ENCODE measurements at regions not wholly inside any gene's neighbourhood (a gene's known extent, or its start where the extent isn't known, plus 50 kb on each side); places are given as distances from the start of the nearest gene placed in this dataset.

DNA sequence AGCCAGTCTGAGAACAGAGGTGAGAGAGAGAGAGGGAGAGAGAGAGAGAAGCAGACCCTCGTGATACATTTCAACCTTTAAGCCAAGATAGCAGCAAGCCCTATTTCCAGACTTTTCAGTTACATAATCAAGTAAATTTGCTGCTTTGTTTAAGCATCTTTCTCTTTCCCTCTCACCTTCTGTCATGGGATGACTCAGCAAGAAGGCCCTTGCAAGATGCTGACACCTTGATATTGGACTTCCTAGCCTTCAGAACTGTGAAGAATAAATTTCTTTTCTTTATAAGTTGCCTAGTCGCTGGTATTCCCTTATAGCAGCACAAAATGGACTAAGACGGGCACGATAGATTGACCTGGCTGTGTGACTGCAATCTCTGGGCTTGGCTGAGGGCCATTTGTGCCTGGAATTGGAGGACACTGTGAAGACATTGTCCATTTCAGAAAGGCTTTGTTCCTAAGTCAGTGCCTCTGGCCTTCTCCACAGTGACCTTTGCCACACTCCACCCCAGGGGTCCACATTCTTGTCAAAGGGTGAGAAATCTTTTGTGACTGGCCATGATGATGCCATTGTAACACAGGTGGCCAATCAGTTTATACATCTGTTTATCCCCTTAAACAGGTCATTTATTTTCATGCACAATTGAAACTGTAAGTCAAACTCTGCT, 51.3 kb upstream of the ITSN2 start:
- Histone ChIP-seq H3K9ac (no peak overlapping the region), H2AFZ (no peak overlapping the region), H3K9me3 (ENCODE audit: control insufficient read depth, low read length) (no peaks in the 10 kb centered on the region), H3K27me3 (ENCODE audit: control insufficient read depth, insufficient read depth, low read length) (no peaks in the 10 kb centered on the region), H3K4me3 (ENCODE audit: low read depth, low read length) (no peak overlapping the region), H3K27ac (no peak overlapping the region), H3K36me3 (ENCODE audit: control insufficient read depth, insufficient read depth, low read length) (no peaks in the 10 kb centered on the region), H3K79me2 (no peaks in the 10 kb centered on the region), H3K4me1 (no peaks in the 10 kb centered on the region), H3K4me2 (ENCODE audit: low read length) (no peak overlapping the region)
- TF ChIP-seq CTCF (IDR thresholded peaks at IDR 0.05): no peak

DNA sequence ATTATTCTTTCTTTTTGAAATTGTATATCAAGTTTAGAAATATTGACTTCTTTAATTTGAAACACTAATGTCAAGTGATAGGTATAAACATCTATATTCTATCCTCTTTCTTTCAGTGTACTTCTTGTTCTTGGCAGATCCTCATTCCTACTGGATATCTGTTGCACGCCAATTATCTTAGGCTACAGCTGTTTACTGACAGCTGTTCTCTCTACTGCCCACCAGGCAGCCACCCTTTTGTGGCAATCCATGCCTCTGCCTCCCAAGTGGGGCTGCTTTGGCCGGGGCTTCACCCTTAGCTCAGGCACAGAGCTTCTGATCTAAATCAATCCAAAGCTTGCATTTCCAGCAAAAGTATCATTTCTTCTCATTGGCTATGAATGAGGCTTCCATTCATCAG, 50.6 kb upstream of the ITSN2 start:
- no peak overlapping the region for H3K4me2 ChIP-seq (ENCODE audit: low read length)
- no peak for TF ChIP-seq CTCF (IDR thresholded peaks at IDR 0.05)
- no peaks in the 10 kb centered on the region for H3K4me1 ChIP-seq
- no peak overlapping the region for H3K27ac ChIP-seq
- H3K9ac ChIP-seq: no peak overlapping the region
- H3K79me2 ChIP-seq: no peaks in the 10 kb centered on the region
- H3K4me3 ChIP-seq (ENCODE audit: low read depth, low read length): no peak overlapping the region
- H2AFZ ChIP-seq: no peak overlapping the region
- H3K9me3 ChIP-seq (ENCODE audit: control insufficient read depth, low read length): no peaks in the 10 kb centered on the region
- H3K36me3 ChIP-seq (ENCODE audit: control insufficient read depth, insufficient read depth, low read length): no peaks in the 10 kb centered on the region
- H3K27me3 ChIP-seq (ENCODE audit: control insufficient read depth, insufficient read depth, low read length): no peaks in the 10 kb centered on the region

DNA sequence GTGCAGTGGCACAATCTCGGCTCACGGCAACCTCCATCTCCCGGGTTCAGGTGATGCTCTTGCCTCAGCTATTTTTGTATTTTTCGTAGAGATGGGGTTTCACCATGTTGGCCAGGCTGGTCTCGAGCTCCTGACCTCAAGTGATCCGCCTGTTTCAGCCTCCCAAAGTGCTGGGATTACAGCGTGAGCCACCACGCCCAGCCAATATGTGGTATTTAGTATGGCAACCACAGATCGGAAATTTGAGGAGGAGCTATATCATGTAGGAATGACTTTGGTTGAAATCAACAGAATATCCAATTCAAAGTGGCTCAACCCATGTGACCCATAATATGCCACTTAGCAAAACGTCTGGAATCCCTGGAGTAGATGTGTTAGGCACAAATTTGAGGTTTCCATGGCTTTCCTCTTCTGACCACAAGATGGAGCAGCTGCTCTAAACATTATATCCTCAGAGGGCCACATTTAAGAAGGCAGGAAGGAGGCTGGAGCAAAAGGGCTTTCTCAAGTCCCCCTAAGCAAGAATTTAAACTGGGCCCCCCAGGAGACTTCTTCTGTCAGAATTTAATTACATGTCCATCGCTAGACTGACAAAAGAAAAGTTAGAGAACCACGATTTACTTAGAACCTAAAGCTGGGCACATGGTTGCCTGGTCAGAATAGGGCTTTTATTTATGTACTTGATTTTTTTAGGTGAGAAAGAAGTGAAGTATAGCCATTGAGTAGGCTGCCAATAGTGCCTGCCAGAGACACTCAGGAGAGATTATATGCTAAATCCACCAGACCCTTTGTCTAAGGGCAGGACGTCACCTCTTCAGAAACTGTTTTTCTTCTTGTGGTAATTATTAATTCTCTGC, 49.6 kb upstream of the ITSN2 start:
- no peak overlapping the region for H2AFZ ChIP-seq
- no peaks in the 10 kb centered on the region for H3K36me3 ChIP-seq (ENCODE audit: control insufficient read depth, insufficient read depth, low read length)
- no peak overlapping the region for H3K9ac ChIP-seq
- no peaks in the 10 kb centered on the region for H3K9me3 ChIP-seq (ENCODE audit: control insufficient read depth, low read length)
- no peaks in the 10 kb centered on the region for H3K79me2 ChIP-seq
- no peaks in the 10 kb centered on the region for H3K27me3 ChIP-seq (ENCODE audit: control insufficient read depth, insufficient read depth, low read length)
- no peak overlapping the region for H3K4me3 ChIP-seq (ENCODE audit: low read depth, low read length)
- no peak overlapping the region for H3K27ac ChIP-seq
- no peak overlapping the region for H3K4me2 ChIP-seq (ENCODE audit: low read length)
- TF ChIP-seq CTCF (IDR thresholded peaks at IDR 0.05): peak; percentile 88
- H3K4me1 ChIP-seq: no peaks in the 10 kb centered on the region
